GM23338 (cell line): ENCODE measurements at regions not wholly inside any gene's neighbourhood (a gene's known extent, or its start where the extent isn't known, plus 50 kb on each side); places are given as distances from the start of the nearest gene placed in this dataset.

ENCODE experiments used
- CREB1 ChIP-seq: fragments of 250-450 bp; sonication (Bioruptor Pico); IDR thresholded peaks from 2 replicates; pipeline ENCODE4 v1.5.0; 2020; ENCODE audit warnings: low read depth, mild to moderate bottlenecking, moderate library complexity
- EZH2 ChIP-seq: fragments of 200-600 bp; sonication (generic); IDR thresholded peaks from one replicate; pipeline ENCODE4 v1.8.0; 2017; ENCODE audit warnings: antibody characterized with exemption, mild to moderate bottlenecking, low read depth; ENCODE audit not compliant: unreplicated experiment
- EZH2phosphoT487 ChIP-seq: fragments of 200-600 bp; sonication (generic); IDR thresholded peaks from one replicate; pipeline ENCODE4 v1.8.1; 2018; ENCODE audit warnings: antibody characterized with exemption; ENCODE audit not compliant: unreplicated experiment
- JUNB ChIP-seq: IDR thresholded peaks from one replicate; pipeline ENCODE4 v1.6.1; 2016; ENCODE audit warnings: antibody characterized with exemption; ENCODE audit not compliant: unreplicated experiment
- POLR2AphosphoS5 ChIP-seq: IDR thresholded peaks from 2 replicates; pipeline ENCODE4 v1.6.1; 2016; ENCODE audit warnings: antibody characterized with exemption, low read depth
- STAT1 ChIP-seq: IDR thresholded peaks from one replicate; pipeline ENCODE4 v1.6.1; 2016; ENCODE audit warnings: antibody characterized with exemption; ENCODE audit not compliant: unreplicated experiment
- TF ChIP-seq, protein P1 (sequence below), 2 experiments: fragments of 200-600 bp in 1 of 2; sonication (generic) in 1 of 2; conservative IDR thresholded peaks; 2 replicates each; pipeline versions ENCODE4 v1.5.1 to v1.6.1; 2016 to 2017; ENCODE audit warnings: antibody characterized with exemption in 2 of 2, low read depth in 2 of 2, mild to moderate bottlenecking in 2 of 2, moderate library complexity in 1 of 2
- TF ChIP-seq, protein P2 (sequence below): IDR thresholded peaks from one replicate; pipeline ENCODE4 v1.6.1; 2018; ENCODE audit warnings: antibody characterized with exemption; ENCODE audit not compliant: unreplicated experiment

DNA sequence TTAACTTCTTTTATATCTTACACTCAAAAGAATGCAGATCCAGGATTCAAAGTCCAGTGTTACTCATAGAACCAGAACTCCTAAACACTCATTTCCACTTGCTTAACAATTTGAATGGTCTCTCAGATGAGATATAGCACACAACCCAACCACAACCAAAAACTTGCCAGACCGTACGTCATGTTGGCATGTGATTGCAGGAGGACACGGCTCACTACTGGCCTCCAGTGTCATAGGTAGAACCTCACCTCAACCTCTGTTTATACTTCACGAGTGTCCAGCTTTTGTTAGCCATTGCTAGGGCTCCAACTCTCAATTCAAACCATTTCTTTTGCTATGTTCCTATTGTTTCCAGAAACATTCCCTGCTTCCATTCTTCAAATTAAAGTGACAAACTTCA is 58.5 kb upstream of the PDGFD start:
- no peak for TF ChIP-seq CREB1 (CRISPR knock-in tag)
- TF ChIP-seq, protein P1, sequence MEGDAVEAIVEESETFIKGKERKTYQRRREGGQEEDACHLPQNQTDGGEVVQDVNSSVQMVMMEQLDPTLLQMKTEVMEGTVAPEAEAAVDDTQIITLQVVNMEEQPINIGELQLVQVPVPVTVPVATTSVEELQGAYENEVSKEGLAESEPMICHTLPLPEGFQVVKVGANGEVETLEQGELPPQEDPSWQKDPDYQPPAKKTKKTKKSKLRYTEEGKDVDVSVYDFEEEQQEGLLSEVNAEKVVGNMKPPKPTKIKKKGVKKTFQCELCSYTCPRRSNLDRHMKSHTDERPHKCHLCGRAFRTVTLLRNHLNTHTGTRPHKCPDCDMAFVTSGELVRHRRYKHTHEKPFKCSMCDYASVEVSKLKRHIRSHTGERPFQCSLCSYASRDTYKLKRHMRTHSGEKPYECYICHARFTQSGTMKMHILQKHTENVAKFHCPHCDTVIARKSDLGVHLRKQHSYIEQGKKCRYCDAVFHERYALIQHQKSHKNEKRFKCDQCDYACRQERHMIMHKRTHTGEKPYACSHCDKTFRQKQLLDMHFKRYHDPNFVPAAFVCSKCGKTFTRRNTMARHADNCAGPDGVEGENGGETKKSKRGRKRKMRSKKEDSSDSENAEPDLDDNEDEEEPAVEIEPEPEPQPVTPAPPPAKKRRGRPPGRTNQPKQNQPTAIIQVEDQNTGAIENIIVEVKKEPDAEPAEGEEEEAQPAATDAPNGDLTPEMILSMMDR (conservative IDR thresholded peaks at IDR 0.05; ENCODE audit: low read depth in 2 of 2) = peak in 1 of 2 experiments; percentile 11; a peak in 1 of 4 replicates
- no peak for TF ChIP-seq EZH2
- no peak for TF ChIP-seq STAT1
- TF ChIP-seq, protein P2, sequence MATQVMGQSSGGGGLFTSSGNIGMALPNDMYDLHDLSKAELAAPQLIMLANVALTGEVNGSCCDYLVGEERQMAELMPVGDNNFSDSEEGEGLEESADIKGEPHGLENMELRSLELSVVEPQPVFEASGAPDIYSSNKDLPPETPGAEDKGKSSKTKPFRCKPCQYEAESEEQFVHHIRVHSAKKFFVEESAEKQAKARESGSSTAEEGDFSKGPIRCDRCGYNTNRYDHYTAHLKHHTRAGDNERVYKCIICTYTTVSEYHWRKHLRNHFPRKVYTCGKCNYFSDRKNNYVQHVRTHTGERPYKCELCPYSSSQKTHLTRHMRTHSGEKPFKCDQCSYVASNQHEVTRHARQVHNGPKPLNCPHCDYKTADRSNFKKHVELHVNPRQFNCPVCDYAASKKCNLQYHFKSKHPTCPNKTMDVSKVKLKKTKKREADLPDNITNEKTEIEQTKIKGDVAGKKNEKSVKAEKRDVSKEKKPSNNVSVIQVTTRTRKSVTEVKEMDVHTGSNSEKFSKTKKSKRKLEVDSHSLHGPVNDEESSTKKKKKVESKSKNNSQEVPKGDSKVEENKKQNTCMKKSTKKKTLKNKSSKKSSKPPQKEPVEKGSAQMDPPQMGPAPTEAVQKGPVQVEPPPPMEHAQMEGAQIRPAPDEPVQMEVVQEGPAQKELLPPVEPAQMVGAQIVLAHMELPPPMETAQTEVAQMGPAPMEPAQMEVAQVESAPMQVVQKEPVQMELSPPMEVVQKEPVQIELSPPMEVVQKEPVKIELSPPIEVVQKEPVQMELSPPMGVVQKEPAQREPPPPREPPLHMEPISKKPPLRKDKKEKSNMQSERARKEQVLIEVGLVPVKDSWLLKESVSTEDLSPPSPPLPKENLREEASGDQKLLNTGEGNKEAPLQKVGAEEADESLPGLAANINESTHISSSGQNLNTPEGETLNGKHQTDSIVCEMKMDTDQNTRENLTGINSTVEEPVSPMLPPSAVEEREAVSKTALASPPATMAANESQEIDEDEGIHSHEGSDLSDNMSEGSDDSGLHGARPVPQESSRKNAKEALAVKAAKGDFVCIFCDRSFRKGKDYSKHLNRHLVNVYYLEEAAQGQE = no peak
- TF ChIP-seq POLR2AphosphoS5 = no peak
- TF ChIP-seq EZH2phosphoT487 = no peak
- no peak for TF ChIP-seq JUNB
